ENCODE measurements at regions not wholly inside any gene's neighbourhood (a gene's known extent, or its start where the extent isn't known, plus 50 kb on each side); places are given as distances from the start of the nearest gene placed in this dataset.

DNA sequence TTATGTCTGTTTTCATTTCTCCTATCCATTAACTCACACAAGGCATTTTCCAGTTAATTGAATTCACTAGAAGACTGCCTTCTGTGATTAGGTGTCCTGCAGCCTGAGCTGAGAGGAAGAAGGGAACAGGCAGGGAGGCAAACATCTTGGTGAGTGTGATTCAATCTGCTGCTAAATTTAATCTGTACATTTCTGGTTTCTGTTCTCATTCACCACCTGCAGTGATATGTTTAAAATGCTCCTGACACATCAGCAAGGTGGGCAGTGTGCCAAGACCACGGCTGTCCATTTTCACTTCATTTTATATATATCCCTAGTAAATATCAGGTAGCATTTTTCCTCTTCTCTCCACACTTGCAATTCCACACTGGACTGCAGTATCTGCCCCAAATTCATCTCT, 416.5 kb downstream of the TMEM135 start:
- TF ChIP-seq POLR2A (IDR thresholded peaks at IDR 0.05; ENCODE audit: borderline replicate concordance, extremely low read depth, insufficient read depth, insufficient read length) (no peak), ELF1 (IDR thresholded peaks at IDR 0.05; ENCODE audit: borderline replicate concordance, low read depth) (no peak), RAD21 (IDR thresholded peaks at IDR 0.05; ENCODE audit: low read depth) (no peak), CBX3 (IDR thresholded peaks at IDR 0.05; ENCODE audit: low read depth) (no peak), POLR2AphosphoS5 (IDR thresholded peaks at IDR 0.05; ENCODE audit: low read depth, low read length) (no peak), MAX (IDR thresholded peaks at IDR 0.05) (no peak), EZH2 (IDR thresholded peaks at IDR 0.05) (no peak), YY1 (IDR thresholded peaks at IDR 0.05; ENCODE audit: extremely low read depth, insufficient replicate concordance, low read depth, low read length) (no peak)
- TF ChIP-seq, protein P1, sequence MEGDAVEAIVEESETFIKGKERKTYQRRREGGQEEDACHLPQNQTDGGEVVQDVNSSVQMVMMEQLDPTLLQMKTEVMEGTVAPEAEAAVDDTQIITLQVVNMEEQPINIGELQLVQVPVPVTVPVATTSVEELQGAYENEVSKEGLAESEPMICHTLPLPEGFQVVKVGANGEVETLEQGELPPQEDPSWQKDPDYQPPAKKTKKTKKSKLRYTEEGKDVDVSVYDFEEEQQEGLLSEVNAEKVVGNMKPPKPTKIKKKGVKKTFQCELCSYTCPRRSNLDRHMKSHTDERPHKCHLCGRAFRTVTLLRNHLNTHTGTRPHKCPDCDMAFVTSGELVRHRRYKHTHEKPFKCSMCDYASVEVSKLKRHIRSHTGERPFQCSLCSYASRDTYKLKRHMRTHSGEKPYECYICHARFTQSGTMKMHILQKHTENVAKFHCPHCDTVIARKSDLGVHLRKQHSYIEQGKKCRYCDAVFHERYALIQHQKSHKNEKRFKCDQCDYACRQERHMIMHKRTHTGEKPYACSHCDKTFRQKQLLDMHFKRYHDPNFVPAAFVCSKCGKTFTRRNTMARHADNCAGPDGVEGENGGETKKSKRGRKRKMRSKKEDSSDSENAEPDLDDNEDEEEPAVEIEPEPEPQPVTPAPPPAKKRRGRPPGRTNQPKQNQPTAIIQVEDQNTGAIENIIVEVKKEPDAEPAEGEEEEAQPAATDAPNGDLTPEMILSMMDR (IDR thresholded peaks at IDR 0.05 in 2 of 3, conservative IDR thresholded peaks at IDR 0.05 in 1 of 3; ENCODE audit: borderline replicate concordance in 1 of 3, insufficient read depth in 1 of 3, low read depth in 2 of 3, low read length in 2 of 3), result no peak

Measured in HCT116 (cell line).